HepG2 (cell line): ENCODE measurements at regions not wholly inside any gene's neighbourhood (a gene's known extent, or its start where the extent isn't known, plus 50 kb on each side); places are given as distances from the start of the nearest gene placed in this dataset.

ENCODE experiments used
- ATAC-seq: fragments of 200-7000 bp; cut with Tn5 transposase; 3 replicates; pipeline ENCODE4 v1.9.1; 2020; ENCODE audit warnings: mild to moderate bottlenecking, moderate library complexity
- BruUV-seq: library from RNA; stranded (reverse); fragments of 400-500 nt; replicated peaks from 2 replicates; lab custom pipeline; 2021; lab: Mats Ljungman, UMichigan
- CTCF ChIA-PET: fragments of 300-600 bp; formaldehyde crosslinking; extraction: SDS; loops from one replicate; lab custom pipeline; 2021; ENCODE audit warnings: low total read pairs, inconsistent platforms, low intra/inter-chr PET ratio; lab: Yijun Ruan, JAX
- POLR2A ChIA-PET: fragments of 350-600 bp; sonication (Branson Sonifier 250); formaldehyde crosslinking; loops from one replicate; lab custom pipeline; 2020; ENCODE audit warnings: antibody characterized with exemption, inconsistent platforms; lab: Yijun Ruan, JAX
- DNase-seq: peaks from one replicate; pipeline ENCODE4 v3.0.0-alpha.2; 2015; ENCODE audit warnings: low spot score
- FAIRE-seq: peaks from 3 replicates; lab custom pipeline; 2011; peaks lifted over from hg19 to GRCh38; lab: Jason Lieb, UNC
- H2AFZ ChIP-seq: one replicate; pipeline ENCODE4 v1.6.1; 2011; ENCODE audit warnings: low read length, inconsistent platforms
- H3K27ac ChIP-seq: fragments of 300-600 bp; 3 replicates; pipeline ENCODE4 v1.8.0; 2011; ENCODE audit warnings: mixed run types, mild to moderate bottlenecking, mixed read lengths, low read length, inconsistent platforms; ENCODE audit not compliant: insufficient read depth; ENCODE audit errors: extremely low read length
- H3K27me3 ChIP-seq, 2 experiments: fragments of 200-600 bp in 1 of 2; 2 replicates in 1 of 2; 3 replicates in 1 of 2; pipeline versions ENCODE4 v1.6.0 to v1.8.0; 2011; ENCODE audit warnings: low read length in 2 of 2, mild to moderate bottlenecking in 2 of 2, moderate library complexity in 2 of 2, inconsistent platforms in 1 of 2; ENCODE audit not compliant: insufficient read depth in 2 of 2, control insufficient read depth in 1 of 2
- H3K36me3 ChIP-seq, 2 experiments: fragments of 200-600 bp in 1 of 2; replicated peaks in 1 of 2; 2 replicates in 1 of 2; 3 replicates in 1 of 2; pipeline versions ENCODE4 v1.5.1 to v1.8.0; 2011; ENCODE audit warnings: low read length in 2 of 2, inconsistent platforms in 1 of 2; ENCODE audit not compliant: insufficient read depth in 2 of 2, control insufficient read depth in 1 of 2
- H3K4me1 ChIP-seq: 2 replicates; pipeline ENCODE4 v1.5.1; 2012; ENCODE audit warnings: low read length, inconsistent platforms; ENCODE audit not compliant: insufficient read depth
- H3K4me2 ChIP-seq: 2 replicates; pipeline ENCODE4 v1.6.0; 2011; ENCODE audit warnings: low read depth, low read length, inconsistent platforms
- H3K4me3 ChIP-seq, 3 experiments: fragments of 200-600 bp in 1 of 3; sonication (generic), shearing (Covaris generic) in 1 of 3; replicated peaks in 1 of 3; 2 replicates each; pipeline ENCODE4 v1.5.1; 2011 to 2016; ENCODE audit warnings: low read length in 3 of 3, inconsistent platforms in 2 of 3, low read depth in 2 of 3, mild to moderate bottlenecking in 2 of 3, control low read depth in 1 of 3, mixed read lengths in 1 of 3; ENCODE audit not compliant: insufficient read depth in 1 of 3
- H3K79me2 ChIP-seq: one replicate; pipeline ENCODE4 v1.6.1; 2011; ENCODE audit warnings: low read length, inconsistent platforms; ENCODE audit not compliant: insufficient read depth
- H3K9ac ChIP-seq: 2 replicates; pipeline ENCODE4 v1.6.0; 2011; ENCODE audit warnings: mild to moderate bottlenecking, low read depth, low read length, inconsistent platforms; ENCODE audit not compliant: insufficient read depth
- H3K9me3 ChIP-seq: 2 replicates; pipeline ENCODE4 v1.5.1; 2012; ENCODE audit warnings: mild to moderate bottlenecking, low read length
- H4K20me1 ChIP-seq: 2 replicates; pipeline ENCODE4 v1.6.0; 2011; ENCODE audit warnings: inconsistent platforms, mild to moderate bottlenecking, low read length, moderate library complexity; ENCODE audit not compliant: insufficient read depth
- CTCF ChIP-seq: sonication (generic); formaldehyde crosslinking; IDR thresholded peaks from 2 replicates; pipeline ENCODE4 v1.5.0; 2020; ENCODE audit warnings: mild to moderate bottlenecking, missing genetic modification reagents, moderate library complexity
- MNT ChIP-seq: fragments of 450-650 bp; IDR thresholded peaks from 2 replicates; pipeline ENCODE4 v1.6.1; 2016
- MXD1 ChIP-seq: sonication (generic); formaldehyde crosslinking; IDR thresholded peaks from 2 replicates; pipeline ENCODE4 v1.4.0; 2020; ENCODE audit warnings: mild to moderate bottlenecking, missing genetic modification reagents
- RAD21 ChIP-seq: fragments of 450-650 bp; formaldehyde crosslinking; IDR thresholded peaks from 2 replicates; pipeline ENCODE4 v1.5.0; 2020; ENCODE audit warnings: mild to moderate bottlenecking
- SCMH1 ChIP-seq: sonication (generic); formaldehyde crosslinking; IDR thresholded peaks from 2 replicates; pipeline ENCODE4 v1.9.0; 2021; ENCODE audit warnings: missing genetic modification reagents, mild to moderate bottlenecking, borderline replicate concordance
- SMC3 ChIP-seq: IDR thresholded peaks from 2 replicates; pipeline ENCODE4 v1.6.1; 2011; ENCODE audit warnings: low read length, improper control_type of control experiment
- STAG1 ChIP-seq: sonication (generic); formaldehyde crosslinking; IDR thresholded peaks from 2 replicates; pipeline ENCODE4 v1.4.0; 2020; ENCODE audit warnings: missing genetic modification reagents
- ZNF337 ChIP-seq: sonication (generic); formaldehyde crosslinking; IDR thresholded peaks from 2 replicates; pipeline ENCODE4 v1.5.1; 2020; ENCODE audit warnings: missing genetic modification reagents, low read depth, mild to moderate bottlenecking, borderline replicate concordance
- ZNF350 ChIP-seq: sonication (generic); formaldehyde crosslinking; IDR thresholded peaks from 2 replicates; pipeline ENCODE4 v1.4.0; 2020; ENCODE audit warnings: mild to moderate bottlenecking, low read depth, missing genetic modification reagents, borderline replicate concordance
- ZNF430 ChIP-seq: sonication (generic); formaldehyde crosslinking; IDR thresholded peaks from 2 replicates; pipeline ENCODE4 v1.9.0; 2021; ENCODE audit warnings: mild to moderate bottlenecking, missing genetic modification reagents
- WGBS: methylation state at CpG from one replicate; pipeline ENCODE4 v1.1.6; 2017; ENCODE audit warnings: low lambda C conversion rate; 5-methylcytosine and 5-hydroxymethylcytosine counted together
- in situ Hi-C: cut with HindIII; loops from 2 replicates; pipeline ENCODE4 v1.10.0; 2017; ENCODE audit warnings: low pct_unique_long_range_greater_than_20kb; ENCODE audit not compliant: extremely low pct_ligation_motif_present
- intact Hi-C: fragments of 100-400 bp; cut with micrococcal nuclease; formaldehyde crosslinking; loops from one replicate; pipeline ENCODE4 v1.10.0; 2022; ENCODE audit not compliant: unreplicated experiment

GRCh38 chr7:12456506-12456905, 52.8 kb upstream of the VWDE start:
- Histone ChIP-seq H3K36me3 (no peaks in the 10 kb centered on the region; a peak in 1 of 5 replicates), H3K4me3 (no peak overlapping the region), H3K27ac (no peak overlapping the region), H4K20me1 (no peaks in the 10 kb centered on the region), H3K4me2 (no peak overlapping the region), H3K79me2 (no peaks in the 10 kb centered on the region), H2AFZ (no peak overlapping the region), H3K9ac (no peak overlapping the region), H3K27me3 (no peaks in the 10 kb centered on the region), H3K9me3 (no peaks in the 10 kb centered on the region), H3K4me1 (no peaks in the 10 kb centered on the region)
- POLR2A ChIA-PET, result no interaction called here
- FAIRE-seq (no peak), ATAC-seq (no peak), DNase-seq (no peak)
- no TSS peak for BruUV-seq
- TF ChIP-seq SCMH1 (no peak), ZNF350 (CRISPR knock-in tag) (no peak), ZNF337 (no peak)
- in situ Hi-C loops, result no loop called here
- intact Hi-C loops, result no loop called here
- 0% methylated on average over 1 of the region's 1 CpG for WGBS
- CTCF ChIA-PET, result no interaction called here

- Histone ChIP-seq H3K4me1 (no peaks in the 10 kb centered on the region), H3K4me2 (no peak overlapping the region), H3K4me3 (no peak overlapping the region), H4K20me1 (no peaks in the 10 kb centered on the region), H3K36me3 (no peaks in the 10 kb centered on the region), H3K9me3 (no peaks in the 10 kb centered on the region), H3K79me2 (no peaks in the 10 kb centered on the region), H3K27me3 (no peaks in the 10 kb centered on the region), H3K27ac (no peak overlapping the region), H3K9ac (no peak overlapping the region), H2AFZ (no peak overlapping the region)
- CTCF ChIA-PET, result interaction anchor here (1.7 to 1.9 kb wide), 2 partner anchors 31 to 38 kb away, joined by 6 to 13 read pairs; no protein-coding TSS in a partner anchor
- POLR2A ChIA-PET, result no interaction called here
- 3% methylated on average over 4 of the region's 4 CpGs for WGBS
- BruUV-seq, result no TSS peak
- intact Hi-C loops (loop anchor here (1.0 kb wide), 2 partner anchors 32 to 39 kb away; no protein-coding TSS in a partner anchor), in situ Hi-C loops (no loop called here)
- FAIRE-seq (no peak), ATAC-seq (peak; percentile 95), DNase-seq (peak; percentile 28)
- TF ChIP-seq CTCF, result peak; percentile 70
- no peak for TF ChIP-seq ZNF430 (CRISPR knock-in tag)
- TF ChIP-seq MXD1, result no peak
- TF ChIP-seq MNT, result no peak
- TF ChIP-seq STAG1 (CRISPR knock-in tag), result peak; percentile 63
- TF ChIP-seq SMC3, result peak; percentile 22; the same call in 1 of the 2 replicates
- 0 out of 2 replicates have a peak, but pooled peaks have one; percentile 21 for TF ChIP-seq RAD21
Observed at GRCh38 chr7:12458520-12459131, 55.0 kb upstream of the VWDE start.
